Endothelial cell of umbilical vein (primary cell): ENCODE measurements at regions not wholly inside any gene's neighbourhood (a gene's known extent, or its start where the extent isn't known, plus 50 kb on each side); places are given as distances from the start of the nearest gene placed in this dataset.

ENCODE experiments used
- BruUV-seq: library from RNA; stranded (reverse); fragments of 400-500 nt; replicated peaks from 2 replicates; lab custom pipeline; 2021; lab: Mats Ljungman, UMichigan
- CTCF ChIA-PET: fragments of 300-600, 350-600 bp; sonication (Branson Sonifier 250); formaldehyde crosslinking; loops from one replicate; lab custom pipeline; 2021; ENCODE audit warnings: antibody characterized with exemption, inconsistent platforms; lab: Charles Lee
- POLR2A ChIA-PET: fragments of 300-600, 350-600 bp; sonication (Branson Sonifier 250); formaldehyde crosslinking; loops from one replicate; lab custom pipeline; 2021; ENCODE audit warnings: antibody characterized with exemption, inconsistent platforms; lab: Charles Lee
- DNase-seq: peaks from one replicate; pipeline ENCODE4 v3.0.0-alpha.2; 2011; ENCODE audit warnings: low read depth, low spot score
- FAIRE-seq: peaks from 2 replicates; lab custom pipeline; 2011; peaks lifted over from hg19 to GRCh38; lab: Jason Lieb, UNC
- H2AFZ ChIP-seq: 2 replicates; pipeline ENCODE4 v1.6.0; 2012; ENCODE audit warnings: low read depth, low read length, control low read depth, inconsistent platforms
- H3K27ac ChIP-seq: 2 replicates; pipeline ENCODE4 v1.5.1; 2011; ENCODE audit warnings: low read depth, mild to moderate bottlenecking, control low read depth, low read length, moderate library complexity; ENCODE audit not compliant: insufficient read depth
- H3K27me3 ChIP-seq, 2 experiments: 2 replicates each; pipeline versions ENCODE4 v1.6.0 to v1.6.1; 2011; ENCODE audit warnings: low read length in 2 of 2, mixed read lengths in 1 of 2; ENCODE audit not compliant: control insufficient read depth in 2 of 2, insufficient read depth in 2 of 2
- H3K36me3 ChIP-seq, 2 experiments: 2 replicates in 1 of 2; 3 replicates in 1 of 2; pipeline ENCODE4 v1.5.1; 2011; ENCODE audit warnings: low read length in 2 of 2, mild to moderate bottlenecking in 1 of 2, moderate library complexity in 1 of 2; ENCODE audit not compliant: control insufficient read depth in 2 of 2, insufficient read depth in 2 of 2; ENCODE audit errors: extremely low read depth in 1 of 2
- H3K4me1 ChIP-seq: 3 replicates; pipeline ENCODE4 v1.5.1; 2011; ENCODE audit warnings: mild to moderate bottlenecking, low read length; ENCODE audit not compliant: control insufficient read depth, insufficient read depth; ENCODE audit errors: extremely low read depth
- H3K4me2 ChIP-seq: 2 replicates; pipeline ENCODE4 v1.6.1; 2011; ENCODE audit warnings: low read length, control low read depth, mixed read lengths; ENCODE audit not compliant: insufficient read depth
- H3K4me3 ChIP-seq, 3 experiments: fragments of 200-600 bp in 1 of 3; sonication (generic), shearing (Covaris generic) in 1 of 3; replicated peaks in 1 of 3; 2 replicates each; pipeline ENCODE4 v1.5.1; 2011 to 2016; ENCODE audit warnings: control low read depth in 3 of 3, low read length in 3 of 3, mild to moderate bottlenecking in 2 of 3, inconsistent platforms in 1 of 3, low read depth in 1 of 3, moderate library complexity in 1 of 3; ENCODE audit not compliant: insufficient read depth in 1 of 3
- H3K79me2 ChIP-seq: 2 replicates; pipeline ENCODE4 v1.6.0; 2012; ENCODE audit warnings: low read length, inconsistent platforms; ENCODE audit not compliant: control insufficient read depth, insufficient read depth
- H3K9ac ChIP-seq: replicated peaks from 2 replicates; pipeline ENCODE3; 2011; ENCODE audit warnings: low read length, control low read depth; ENCODE audit not compliant: insufficient read depth; ENCODE audit errors: extremely low read depth
- H3K9me1 ChIP-seq: replicated peaks from 3 replicates; pipeline ENCODE4 v1.6.0; 2011; ENCODE audit warnings: mild to moderate bottlenecking, low read length; ENCODE audit not compliant: control insufficient read depth, insufficient read depth; ENCODE audit errors: extremely low read depth
- H3K9me3 ChIP-seq: replicated peaks from 2 replicates; pipeline ENCODE4 v1.5.1; 2012; ENCODE audit warnings: low read length, inconsistent platforms; ENCODE audit not compliant: control insufficient read depth, insufficient read depth
- H4K20me1 ChIP-seq: replicated peaks from 2 replicates; pipeline ENCODE3; 2011; ENCODE audit warnings: mild to moderate bottlenecking, low read length; ENCODE audit not compliant: control insufficient read depth, insufficient read depth; ENCODE audit errors: extremely low read depth
- CTCF ChIP-seq, 2 donors: IDR thresholded peaks; 1 replicate in 1 of 2; 2 replicates in 1 of 2; pipeline ENCODE4 v1.5.1; 2011; ENCODE audit warnings: low read length in 2 of 2, mild to moderate bottlenecking in 2 of 2, moderate library complexity in 2 of 2, control low read depth in 1 of 2, inconsistent platforms in 1 of 2, low read depth in 1 of 2; ENCODE audit not compliant: insufficient read depth in 1 of 2; ENCODE audit errors: extremely low read depth in 1 of 2
- EZH2 ChIP-seq: IDR thresholded peaks from 2 replicates; pipeline ENCODE4 v1.6.1; 2012; ENCODE audit warnings: borderline replicate concordance, low read depth, mild to moderate bottlenecking, moderate library complexity, low read length, inconsistent platforms; ENCODE audit not compliant: severe bottlenecking
- FOS ChIP-seq: IDR thresholded peaks from 2 replicates; pipeline ENCODE4 v1.6.1; 2011; ENCODE audit warnings: mild to moderate bottlenecking, low read length, moderate library complexity, borderline replicate concordance; ENCODE audit not compliant: insufficient read depth
- GATA2 ChIP-seq: IDR thresholded peaks from 2 replicates; pipeline ENCODE4 v1.7.0; 2011; ENCODE audit warnings: low read depth, mild to moderate bottlenecking, moderate library complexity, mixed read lengths, low read length; ENCODE audit not compliant: insufficient read length, insufficient read depth
- JUN ChIP-seq: IDR thresholded peaks from 2 replicates; pipeline ENCODE4 v1.6.1; 2011; ENCODE audit warnings: borderline replicate concordance, low read depth; ENCODE audit not compliant: insufficient read length, insufficient read depth
- MYC ChIP-seq: IDR thresholded peaks from one replicate; pipeline ENCODE4 v1.6.1; 2011; ENCODE audit warnings: mild to moderate bottlenecking, low read depth, low read length
- POLR2A ChIP-seq: IDR thresholded peaks from 2 replicates; pipeline ENCODE4 v1.6.1; 2012; ENCODE audit warnings: low read depth, mild to moderate bottlenecking, control low read depth, low read length
- POLR2AphosphoS5 ChIP-seq: IDR thresholded peaks from 2 replicates; pipeline ENCODE4 v1.6.1; 2012; ENCODE audit warnings: low read depth, mild to moderate bottlenecking, control low read depth, low read length, moderate library complexity; ENCODE audit not compliant: insufficient read depth
- dilution Hi-C: fragments of 300-500 bp; cut with MboI; formaldehyde crosslinking; loops from one replicate; pipeline ENCODE4 v1.15.0; 2019; ENCODE audit warnings: low sequenced_read_pairs; ENCODE audit not compliant: extremely low pct_ligation_motif_present
- intact Hi-C: fragments of 100-400 bp; cut with micrococcal nuclease; formaldehyde crosslinking; loops from one replicate; pipeline ENCODE4 v1.10.0; 2022
- TF ChIP-seq, protein P1 (sequence below): IDR thresholded peaks from 2 replicates; pipeline ENCODE4 v1.6.1; 2011; ENCODE audit not compliant: insufficient read depth, insufficient read length

GRCh38 chr22:47858773-47859306 lies 1096.4 kb downstream of the TBC1D22A start:
- no peak overlapping the region for H3K27ac ChIP-seq
- dilution Hi-C loops (no loop called here), intact Hi-C loops (no loop called here)
- DNase-seq, result no peak
- H3K36me3 ChIP-seq, result no peaks in the 10 kb centered on the region
- no peaks in the 10 kb centered on the region for H3K9me1 ChIP-seq
- H3K4me2 ChIP-seq, result no peak overlapping the region
- H3K27me3 ChIP-seq, result no peaks in the 10 kb centered on the region
- H4K20me1 ChIP-seq, result no peaks in the 10 kb centered on the region
- POLR2A ChIA-PET, result no interaction called here
- H3K9me3 ChIP-seq, result peaks cover 13% of the 10 kb centered on the region
- no peak overlapping the region for H3K9ac ChIP-seq
- CTCF ChIA-PET, result no interaction called here
- TF ChIP-seq EZH2, result no peak
- TF ChIP-seq FOS, result no peak
- no peak for TF ChIP-seq CTCF (IDR thresholded peaks at IDR 0.05; ENCODE audit: extremely low read depth in 1 of 2, insufficient read depth in 1 of 2, low read depth in 1 of 2, low read length in 2 of 2)
- TF ChIP-seq POLR2A, result no peak
- TF ChIP-seq MYC, result no peak
- no peak for TF ChIP-seq JUN
- TF ChIP-seq, protein P1, sequence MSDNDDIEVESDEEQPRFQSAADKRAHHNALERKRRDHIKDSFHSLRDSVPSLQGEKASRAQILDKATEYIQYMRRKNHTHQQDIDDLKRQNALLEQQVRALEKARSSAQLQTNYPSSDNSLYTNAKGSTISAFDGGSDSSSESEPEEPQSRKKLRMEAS, result no peak
- no peak for TF ChIP-seq POLR2AphosphoS5
- TF ChIP-seq GATA2, result no peak
- no peaks in the 10 kb centered on the region for H3K4me1 ChIP-seq
- H3K4me3 ChIP-seq, result no peak overlapping the region
- FAIRE-seq, result no peak
- no TSS peak for BruUV-seq
- no peak overlapping the region for H2AFZ ChIP-seq
- no peaks in the 10 kb centered on the region for H3K79me2 ChIP-seq
